ENCODE measurements at regions not wholly inside any gene's neighbourhood (a gene's known extent, or its start where the extent isn't known, plus 50 kb on each side); places are given as distances from the start of the nearest gene placed in this dataset.

DNA sequence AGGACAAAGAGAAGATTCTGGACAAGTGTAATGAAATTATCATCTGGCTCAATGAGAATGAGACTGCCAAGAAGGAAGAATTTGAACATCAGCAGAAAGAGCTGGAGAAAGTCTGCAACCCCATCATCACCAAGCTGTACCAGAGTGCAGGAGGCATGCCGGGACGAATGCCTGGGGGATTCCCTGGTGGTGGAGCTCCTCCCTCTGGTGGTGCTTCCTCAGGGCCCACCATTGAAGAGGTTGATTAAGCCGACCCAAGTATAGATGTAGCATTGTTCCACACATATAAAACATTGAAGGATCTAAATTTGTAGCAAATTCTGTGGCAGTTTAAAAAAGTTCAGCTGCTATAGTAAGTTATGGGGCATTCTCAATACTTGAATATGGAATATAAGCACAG lies 174.3 kb upstream of the CCND2 start:
- no peak for DNase-seq

DNA sequence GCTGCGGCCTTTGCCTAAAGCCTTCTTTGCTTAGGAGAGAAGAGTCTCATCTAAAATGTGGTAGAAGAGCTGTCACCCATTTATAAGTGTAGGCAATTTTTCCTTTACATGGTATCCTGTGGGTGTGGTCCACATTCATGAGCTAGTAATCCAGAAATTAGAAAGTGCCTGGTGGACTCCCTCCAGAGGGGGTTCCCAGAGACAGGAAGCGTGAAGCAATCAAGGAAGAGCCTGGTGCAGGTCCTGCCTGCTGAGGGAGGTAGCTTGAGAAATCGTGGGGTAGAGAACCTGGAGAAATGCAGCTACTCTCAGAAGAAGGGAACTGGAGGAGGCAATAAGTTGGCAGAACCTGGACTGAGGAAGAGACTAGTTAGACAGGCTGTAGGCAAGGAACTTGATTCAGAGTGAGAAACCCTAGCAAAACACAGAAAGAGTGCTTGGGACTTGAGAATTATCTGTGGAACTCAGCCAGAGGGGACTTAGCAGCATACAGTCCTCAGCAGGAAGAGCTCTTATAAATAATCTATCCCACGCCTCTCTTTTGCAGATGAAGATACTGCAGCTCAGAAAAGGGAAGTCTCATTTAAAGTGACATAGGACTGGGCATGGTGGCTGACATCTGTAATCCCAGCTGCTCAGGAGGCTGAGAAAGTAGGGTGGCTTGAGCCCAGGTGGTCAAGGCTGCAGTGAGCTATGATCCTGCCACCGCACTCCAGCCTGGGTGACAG lies 182.4 kb upstream of the CCND2 start:
- no peak for DNase-seq

DNA sequence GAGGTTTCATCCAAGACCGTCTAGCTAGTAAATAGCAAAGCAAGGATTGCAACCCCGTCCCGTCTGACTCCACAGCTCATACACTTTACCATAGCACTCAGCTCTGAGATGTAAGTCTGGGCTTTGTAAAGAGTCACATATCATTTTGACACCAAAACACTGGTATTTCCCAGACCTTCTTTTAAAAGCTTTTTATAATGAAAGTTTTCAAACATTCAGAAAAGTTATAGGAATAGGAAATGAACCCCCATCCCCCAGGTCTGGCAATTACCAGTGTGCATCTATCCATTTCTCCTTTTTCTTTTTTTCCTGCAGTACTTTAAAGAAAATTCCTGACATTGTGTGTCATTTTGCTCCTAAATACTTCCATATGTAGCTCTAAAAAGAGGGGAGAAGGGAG lies 183.6 kb upstream of the CCND2 start:
- DNase-seq: no peak

- DNase-seq: no peak
Observed at GRCh38 chr12:4089121-4089606, 184.4 kb upstream of the CCND2 start.

DNA sequence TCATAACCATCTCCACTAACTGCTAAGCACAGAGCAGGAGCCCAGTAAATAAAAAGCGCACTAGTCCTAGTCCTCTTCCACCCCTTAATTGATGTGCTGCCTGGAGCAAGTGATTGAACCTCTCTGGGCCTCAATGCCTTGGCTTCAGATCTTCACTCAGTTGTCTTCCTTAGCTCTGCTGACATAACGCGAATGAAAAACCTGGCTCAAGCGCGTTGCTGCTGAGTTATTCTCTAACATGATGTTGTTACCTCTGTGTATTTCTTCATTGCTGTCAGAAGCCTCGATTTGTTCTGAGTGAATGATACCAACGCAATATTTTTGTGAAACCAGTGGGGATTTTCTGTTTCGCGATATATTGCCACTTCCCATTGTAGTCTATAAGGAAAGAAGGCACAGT lies 185.1 kb upstream of the CCND2 start:
- DNase-seq: no peak

DNA sequence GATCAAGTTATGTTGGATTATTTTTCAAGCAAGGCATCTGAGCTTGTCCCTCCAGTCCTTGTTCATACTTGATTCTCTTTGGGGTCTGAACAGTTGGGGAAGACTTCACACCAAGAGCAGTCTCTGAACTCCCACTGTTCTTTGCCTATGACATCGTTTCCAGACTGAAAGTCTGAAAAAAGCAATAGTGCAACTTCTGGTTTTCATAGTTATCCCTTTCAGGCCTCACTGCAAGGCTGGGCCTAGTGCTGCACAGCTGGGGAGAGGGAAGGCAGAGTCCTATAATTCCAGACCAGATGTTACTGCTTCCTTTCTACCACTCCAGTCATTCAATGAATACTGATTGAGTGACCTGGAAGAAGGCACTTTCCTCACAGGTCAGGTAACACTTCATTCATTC lies 187.1 kb upstream of the CCND2 start:
- no peak for DNase-seq

DNA sequence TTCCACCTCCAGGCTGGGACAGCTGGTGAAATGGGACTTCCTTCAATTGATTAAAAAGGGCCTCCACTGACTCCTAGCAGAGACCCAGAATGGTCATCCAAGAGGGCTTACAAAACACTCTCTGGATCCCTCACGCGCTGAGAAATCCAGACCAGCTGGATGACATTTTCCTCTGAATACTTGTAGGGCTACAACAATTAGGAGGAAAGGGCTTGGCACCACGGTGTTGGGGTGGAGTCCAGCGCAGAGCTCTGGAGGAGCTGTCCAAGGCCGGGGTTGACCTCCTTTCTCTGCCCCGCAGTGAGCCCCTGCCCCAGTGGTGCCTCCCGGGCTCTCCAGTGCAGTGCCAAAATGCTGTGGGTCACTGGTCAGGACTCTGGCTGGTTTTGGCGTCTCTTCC lies 189.0 kb upstream of the CCND2 start:
- no peak for DNase-seq

- no peak for DNase-seq
Observed at GRCh38 chr12:4082809-4083403, 190.7 kb upstream of the CCND2 start.

DNA sequence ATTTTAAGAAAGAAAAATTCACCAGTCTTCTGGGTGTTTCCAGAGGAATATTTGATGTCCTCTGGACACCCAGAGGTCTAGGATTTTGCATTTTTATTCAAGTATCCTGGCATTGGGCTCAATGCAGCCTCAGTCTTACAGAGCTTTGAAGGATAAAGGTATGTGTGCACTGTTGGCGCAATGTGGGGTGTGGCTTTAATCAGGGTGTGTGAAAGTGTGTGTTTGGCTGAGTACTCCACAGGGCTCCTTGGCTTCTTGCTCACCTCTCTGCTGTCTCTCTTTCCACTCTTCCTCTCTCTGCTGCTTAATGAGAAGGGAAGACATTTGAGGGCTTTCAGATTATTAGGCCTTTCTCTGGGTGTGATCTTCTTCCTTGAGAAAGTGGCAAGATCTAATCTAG lies 193.3 kb upstream of the CCND2 start:
- DNase-seq: no peak

- DNase-seq: no peak
Observed at GRCh38 chr12:4074129-4074528, 199.4 kb upstream of the CCND2 start.

- no peak for DNase-seq
Observed at GRCh38 chr12:4069670-4070010, 196.4 kb upstream of the PARP11 start.

- DNase-seq: no peak
Observed at GRCh38 chr12:4068981-4069669, 195.9 kb upstream of the PARP11 start.

DNA sequence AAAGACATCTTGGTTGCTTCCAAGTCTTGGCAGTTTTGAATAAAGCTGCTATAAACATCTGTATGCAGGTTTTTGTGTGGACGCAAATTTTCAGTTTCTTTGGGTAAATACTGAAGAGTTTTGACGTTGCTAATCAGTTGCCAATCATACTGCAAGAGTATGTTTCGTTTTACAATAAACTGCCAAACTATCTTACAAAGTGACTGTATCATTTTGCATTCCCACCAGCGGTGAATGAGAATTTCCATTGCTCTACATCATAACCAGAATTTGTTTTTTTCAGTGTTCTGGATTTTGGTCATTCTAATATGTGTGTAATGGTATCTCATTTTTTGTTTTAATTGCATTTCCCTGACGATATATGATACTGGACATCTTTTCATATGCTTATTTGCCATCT lies 190.8 kb upstream of the PARP11 start:
- no peak for DNase-seq

- no peak for DNase-seq
Observed at GRCh38 chr12:4059898-4060568, 186.8 kb upstream of the PARP11 start.

- no peak for DNase-seq
Observed at GRCh38 chr12:4056910-4057845, 184.0 kb upstream of the PARP11 start.

- DNase-seq: no peak
Observed at GRCh38 chr12:4054630-4055029, 181.4 kb upstream of the PARP11 start.

DNA sequence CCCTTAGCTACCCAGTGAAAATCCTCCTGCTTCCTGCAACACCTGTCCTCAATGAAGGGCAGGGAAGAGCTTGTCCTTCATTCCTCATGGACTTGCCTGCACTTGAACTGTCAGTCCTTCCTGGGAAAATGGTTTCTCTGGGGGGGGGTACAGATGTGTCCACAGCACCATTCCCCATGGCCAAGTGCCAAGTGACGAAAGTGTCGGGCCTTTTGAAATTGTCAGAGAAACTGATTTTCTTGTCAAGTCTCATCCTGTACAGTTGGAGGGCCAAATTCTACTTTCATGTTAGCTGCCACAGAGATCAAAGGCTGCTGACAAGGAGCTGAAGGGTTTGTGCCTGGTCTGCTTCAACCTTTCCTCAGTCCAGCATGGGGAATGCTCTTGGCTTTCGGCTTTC lies 179.5 kb upstream of the PARP11 start:
- no peak for DNase-seq

DNA sequence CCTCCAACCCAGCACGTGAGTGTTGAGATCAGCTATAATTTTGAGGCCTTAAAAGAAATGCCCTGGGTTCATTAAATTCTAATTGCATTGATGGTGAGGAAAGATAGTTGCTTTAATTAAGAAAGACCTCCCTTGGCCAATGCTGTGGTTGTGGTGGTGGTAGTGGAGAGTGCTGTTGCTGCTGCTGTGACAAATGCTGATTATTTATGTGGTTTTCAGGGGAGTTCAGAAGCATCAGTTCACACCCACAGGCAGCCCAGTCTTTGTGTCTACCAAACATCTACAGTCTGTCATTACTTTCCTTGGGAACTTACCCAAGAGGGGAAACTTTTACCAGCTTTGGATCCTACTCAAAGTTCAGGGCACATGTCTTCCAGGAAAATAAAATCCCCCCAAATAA lies 178.4 kb upstream of the PARP11 start:
- no peak for DNase-seq

- DNase-seq: no peak
Observed at GRCh38 chr12:4050340-4050739, 177.1 kb upstream of the PARP11 start.

GRCh38 chr12:4049298-4050080 lies 176.3 kb upstream of the PARP11 start:
- no peak for DNase-seq

DNA sequence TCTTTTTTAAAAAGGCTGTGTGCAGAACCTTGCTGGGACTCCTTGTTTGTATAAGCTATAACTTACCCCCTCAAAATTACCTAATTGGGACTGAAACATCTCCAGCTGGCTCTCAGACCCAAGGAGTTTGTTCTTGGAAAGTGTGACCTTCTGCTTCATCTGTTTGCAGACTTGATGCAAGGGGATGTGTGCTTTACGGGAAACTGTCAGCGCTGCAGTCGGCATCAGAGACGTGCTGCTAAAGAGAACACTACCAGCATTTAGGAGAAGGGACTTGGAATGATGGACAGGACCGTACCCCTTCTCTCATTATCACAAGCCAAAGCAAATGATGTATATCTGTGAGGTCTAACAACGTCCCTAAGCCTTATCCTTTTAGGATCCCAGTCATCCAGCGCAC lies 174.2 kb upstream of the PARP11 start:
- DNase-seq: no peak

GRCh38 chr12:4046495-4046840 lies 173.3 kb upstream of the PARP11 start:
- DNase-seq: no peak

All from NCI-H526 treated with DMSO at 0.1 percent for 48 hours (cell line).